NCI-H1092 (cell line): ENCODE measurements at regions not wholly inside any gene's neighbourhood (a gene's known extent, or its start where the extent isn't known, plus 50 kb on each side); places are given as distances from the start of the nearest gene placed in this dataset.
A peak's percentile ranks its signal among the peaks of the same experiment; 100 is the strongest.

Experiments used
- DNase-seq: peaks from one replicate; lab custom pipeline; 2025; lab: John Stamatoyannopoulos, UW

- DNase-seq: no peak
Observed at GRCh38 chr5:2240118-2240904, 357.6 kb upstream of the IRX4 start.

- no peak for DNase-seq
Observed at GRCh38 chr5:2239201-2239910, 356.6 kb upstream of the IRX4 start.

- no peak for DNase-seq
Observed at GRCh38 chr5:2238732-2239131, 356.0 kb upstream of the IRX4 start.

GRCh38 chr5:2227433-2227832 lies 344.7 kb upstream of the IRX4 start:
- no peak for DNase-seq

- no peak for DNase-seq
Observed at GRCh38 chr5:2224689-2225088, 342.0 kb upstream of the IRX4 start.

- no peak for DNase-seq
Observed at GRCh38 chr5:2223303-2223702, 340.6 kb upstream of the IRX4 start.

GRCh38 chr5:2222246-2222992 lies 339.7 kb upstream of the IRX4 start:
- DNase-seq: no peak

- no peak for DNase-seq
Observed at GRCh38 chr5:2221450-2221849, 338.7 kb upstream of the IRX4 start.

GRCh38 chr5:2220741-2221140 lies 338.0 kb upstream of the IRX4 start:
- DNase-seq: no peak

GRCh38 chr5:2219149-2219776 lies 336.5 kb upstream of the IRX4 start:
- no peak for DNase-seq

GRCh38 chr5:2217219-2217618 lies 334.5 kb upstream of the IRX4 start:
- DNase-seq: peak; percentile 6

GRCh38 chr5:2214910-2215590 lies 332.3 kb upstream of the IRX4 start:
- no peak for DNase-seq

GRCh38 chr5:2213121-2213730 lies 330.5 kb upstream of the IRX4 start:
- no peak for DNase-seq

- no peak for DNase-seq
Observed at GRCh38 chr5:2212481-2212880, 329.8 kb upstream of the IRX4 start.

- no peak for DNase-seq
Observed at GRCh38 chr5:2208239-2208544, 325.5 kb upstream of the IRX4 start.

- DNase-seq: no peak
Observed at GRCh38 chr5:2207416-2208238, 324.9 kb upstream of the IRX4 start.

- DNase-seq: no peak
Observed at GRCh38 chr5:2207109-2207399, 324.3 kb upstream of the IRX4 start.

- DNase-seq: no peak
Observed at GRCh38 chr5:2206293-2207108, 323.8 kb upstream of the IRX4 start.

GRCh38 chr5:2205596-2206226 lies 323.0 kb upstream of the IRX4 start:
- DNase-seq: no peak

- DNase-seq: no peak
Observed at GRCh38 chr5:2205185-2205585, 322.5 kb upstream of the IRX4 start.
